HG02852 (cell line): ENCODE measurements at regions not wholly inside any gene's neighbourhood (a gene's known extent, or its start where the extent isn't known, plus 50 kb on each side); places are given as distances from the start of the nearest gene placed in this dataset.
A peak's percentile ranks its signal among the peaks of the same experiment; 100 is the strongest.

Source experiments
- ATAC-seq: cut with Tn5 transposase; IDR thresholded peaks from one replicate; pipeline ENCODE4 v1.9.1; 2021; ENCODE audit warnings: mild to moderate bottlenecking, moderate library complexity; ENCODE audit not compliant: unreplicated experiment

- ATAC-seq: no peak
Measured at GRCh38 chr9:89721176-89721700, 116.4 kb downstream of the GADD45G start.

- no peak for ATAC-seq
Measured at GRCh38 chr9:89721971-89722530, 117.2 kb downstream of the GADD45G start.

- ATAC-seq: no peak
Measured at GRCh38 chr9:89722712-89723111, 117.9 kb downstream of the GADD45G start.

GRCh38 chr9:89723469-89724100 is 118.8 kb downstream of the GADD45G start:
- ATAC-seq: no peak

GRCh38 chr9:89724659-89725058 is 119.8 kb downstream of the GADD45G start:
- ATAC-seq: no peak

GRCh38 chr9:89725271-89725670 is 120.5 kb downstream of the GADD45G start:
- no peak for ATAC-seq

GRCh38 chr9:89729954-89730530 is 125.2 kb downstream of the GADD45G start:
- ATAC-seq: no peak

- ATAC-seq: no peak
Measured at GRCh38 chr9:89730715-89731114, 125.9 kb downstream of the GADD45G start.

GRCh38 chr9:89731262-89732182 is 126.7 kb downstream of the GADD45G start:
- no peak for ATAC-seq

- no peak for ATAC-seq
Measured at GRCh38 chr9:89732295-89732938, 127.6 kb downstream of the GADD45G start.

- ATAC-seq: no peak
Measured at GRCh38 chr9:89732939-89733324, 128.1 kb downstream of the GADD45G start.

GRCh38 chr9:89734600-89735041 is 129.8 kb downstream of the GADD45G start:
- ATAC-seq: no peak

- no peak for ATAC-seq
Measured at GRCh38 chr9:89738137-89738932, 133.5 kb downstream of the GADD45G start.

GRCh38 chr9:89739511-89739910 is 134.7 kb downstream of the GADD45G start:
- ATAC-seq: no peak

- no peak for ATAC-seq
Measured at GRCh38 chr9:89739916-89740315, 135.1 kb downstream of the GADD45G start.

- peak; percentile 43 for ATAC-seq
Measured at GRCh38 chr9:89740722-89741121, 135.9 kb downstream of the GADD45G start.

- no peak for ATAC-seq
Measured at GRCh38 chr9:89742660-89743059, 137.8 kb downstream of the GADD45G start.

GRCh38 chr9:89743216-89743572 is 138.4 kb downstream of the GADD45G start:
- peak; percentile 50 for ATAC-seq

GRCh38 chr9:89743573-89744254 is 138.9 kb downstream of the GADD45G start:
- peak; percentile 71 for ATAC-seq
